Thyroid gland (tissue), 4 donors: ENCODE measurements at regions not wholly inside any gene's neighbourhood (a gene's known extent, or its start where the extent isn't known, plus 50 kb on each side); places are given as distances from the start of the nearest gene placed in this dataset.

ENCODE experiments used
- CTCF ChIP-seq, 6 experiments: fragments of 200-600 bp in 3 of 6; fragments of 450-650 bp in 3 of 6; sonication (generic) in 3 of 6; IDR thresholded peaks; one replicate each; pipeline ENCODE4 v1.5.1; 2016 to 2019; ENCODE audit warnings: antibody characterized with exemption in 6 of 6, mild to moderate bottlenecking in 2 of 6, inconsistent platforms in 1 of 6, moderate library complexity in 1 of 6
- POLR2A ChIP-seq, 2 donors: fragments of 450-650 bp; IDR thresholded peaks; one replicate each; pipeline ENCODE4 v1.6.1; 2017; ENCODE audit warnings: antibody characterized with exemption in 2 of 2, mild to moderate bottlenecking in 2 of 2, moderate library complexity in 1 of 2

- TF ChIP-seq POLR2A (IDR thresholded peaks at IDR 0.05) (no peak), CTCF (IDR thresholded peaks at IDR 0.05) (no peak)
Measured at GRCh38 chr4:122009524-122009923, 57.7 kb upstream of the TRPC3 start.
